Dermis microvascular lymphatic vessel endothelial cell (primary cell): ENCODE measurements at regions not wholly inside any gene's neighbourhood (a gene's known extent, or its start where the extent isn't known, plus 50 kb on each side); places are given as distances from the start of the nearest gene placed in this dataset.

Experiments used
- DNase-seq, 2 donors: peaks; one replicate each; pipeline versions ENCODE4 v3.0.0 to v3.0.0-alpha.2; 2010; ENCODE audit warnings: low read depth in 2 of 2

GRCh38 chr6:81865712-81866111, 113.2 kb upstream of the TENT5A start:
- DNase-seq: peak; percentile 0 to 90

- no peak for DNase-seq
Observed at GRCh38 chr6:81864124-81864523, 111.6 kb upstream of the TENT5A start.

- no peak for DNase-seq
Observed at GRCh38 chr6:81863123-81863522, 110.6 kb upstream of the TENT5A start.

DNA sequence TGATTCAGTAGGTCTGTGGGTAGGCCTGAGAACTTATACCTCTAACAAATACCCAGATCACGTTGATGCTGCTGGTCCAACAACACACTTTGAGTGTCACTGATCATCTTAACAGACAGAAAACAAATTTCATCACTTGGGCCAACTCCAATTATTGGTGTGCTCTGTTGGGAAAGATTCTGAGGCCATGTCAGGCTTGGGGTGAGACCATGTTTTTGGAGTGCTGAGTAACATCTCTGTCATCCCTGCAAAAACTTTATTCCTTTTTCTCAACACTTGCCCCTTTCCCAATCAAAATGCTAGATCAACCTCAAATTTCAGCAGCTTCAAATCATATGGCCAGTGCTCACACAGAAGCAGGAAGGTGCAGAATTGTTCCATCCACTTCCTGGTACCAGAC, 108.8 kb upstream of the TENT5A start:
- no peak for DNase-seq

- peak in 1 of 2 donors; percentile 58 for DNase-seq
Observed at GRCh38 chr6:81859884-81860283, 107.4 kb upstream of the TENT5A start.

DNA sequence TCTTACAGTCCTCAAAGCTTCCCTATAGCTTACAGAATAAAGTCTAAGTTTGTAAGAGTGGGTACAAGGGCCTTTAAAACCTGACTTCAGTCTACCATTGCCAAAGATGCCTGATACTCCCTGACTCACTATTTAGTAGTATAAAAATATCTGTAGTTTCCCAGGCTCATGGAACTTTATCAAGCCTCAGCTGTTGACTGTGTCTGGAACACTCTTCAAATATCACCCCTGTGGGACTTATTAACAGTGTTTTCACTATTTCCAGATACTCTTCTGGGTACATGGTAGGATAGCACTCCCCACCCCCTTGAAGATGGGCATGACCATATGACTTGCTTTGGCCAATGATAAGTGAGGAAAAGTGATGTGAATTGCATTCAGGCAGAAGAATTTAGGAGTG, 105.3 kb upstream of the TENT5A start:
- DNase-seq: no peak

DNA sequence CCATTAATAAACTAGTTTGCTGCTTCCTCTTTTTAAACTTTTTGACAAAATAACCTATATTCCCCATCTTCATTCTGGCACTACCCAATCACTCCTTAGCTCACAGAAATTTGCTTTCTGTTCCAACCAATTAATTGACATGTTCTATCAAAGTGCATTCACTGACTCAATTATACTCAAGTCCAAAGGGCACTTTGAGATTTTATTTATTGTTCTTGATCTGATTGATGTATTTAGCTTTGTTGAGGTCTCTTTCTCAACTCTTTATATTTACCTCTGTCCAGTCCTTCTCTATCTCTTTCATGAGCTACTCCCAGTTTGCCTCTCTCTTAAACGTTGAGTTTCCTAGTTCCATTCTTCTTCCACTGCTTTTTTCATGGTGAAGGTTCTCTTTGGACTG, 104.4 kb upstream of the TENT5A start:
- no peak for DNase-seq

DNA sequence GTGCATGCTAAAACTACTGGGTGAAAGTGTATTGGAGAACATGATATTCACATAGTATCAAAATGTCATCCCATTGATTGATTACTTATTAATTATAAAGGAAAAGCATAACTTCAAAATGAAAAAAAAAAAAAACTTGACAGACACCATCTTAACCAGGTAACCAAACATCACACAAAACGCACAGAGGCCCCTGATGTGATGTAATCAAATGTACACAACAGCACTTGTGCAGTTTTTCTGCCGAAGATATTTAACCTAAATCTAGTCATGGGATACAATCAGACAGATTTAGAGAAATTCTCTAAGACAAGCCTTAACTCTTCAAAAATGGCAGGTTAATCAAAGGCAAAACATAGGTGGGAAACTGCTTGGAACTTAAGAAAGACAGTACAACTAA, 102.0 kb upstream of the TENT5A start:
- DNase-seq: no peak

DNA sequence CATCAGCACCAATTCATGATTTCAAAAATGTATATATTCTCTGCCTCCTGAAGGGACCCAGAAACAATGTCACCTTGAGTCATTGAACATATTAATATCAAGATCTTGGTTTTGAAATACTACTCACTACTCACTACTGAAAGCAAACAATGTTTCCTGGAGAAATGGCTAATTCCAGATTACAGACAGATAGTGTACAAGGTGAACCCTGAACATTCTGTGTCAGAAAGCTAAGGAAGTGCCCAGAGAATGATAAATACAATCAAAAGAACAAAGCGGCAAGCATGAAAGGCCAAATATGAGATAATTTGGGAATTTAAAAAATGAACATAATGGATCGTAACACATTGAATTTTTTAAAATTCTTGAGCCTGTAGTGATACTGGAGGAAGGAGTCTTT, 101.5 kb upstream of the TENT5A start:
- DNase-seq: peak in 1 of 2 donors; percentile 17

DNA sequence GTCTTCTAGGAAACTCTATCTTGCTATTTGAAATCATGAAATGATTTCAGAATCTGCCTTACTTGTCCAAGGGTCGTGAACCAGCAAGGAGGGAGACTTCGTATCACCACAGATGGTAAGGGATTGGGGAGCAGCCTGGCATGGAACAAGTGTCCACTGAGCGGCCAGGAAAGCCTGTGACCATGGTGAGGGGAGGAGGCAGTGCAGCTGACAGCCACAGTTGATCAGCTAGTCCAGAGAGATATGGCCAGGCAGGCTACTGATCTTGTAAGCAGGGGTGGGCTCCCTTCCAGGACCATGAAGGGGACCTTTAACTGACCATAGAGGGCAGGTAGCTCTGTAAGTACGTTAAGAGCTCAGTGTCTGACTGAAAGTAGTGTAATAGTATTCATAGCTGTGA, 96.8 kb upstream of the TENT5A start:
- DNase-seq: no peak

- DNase-seq: no peak
Observed at GRCh38 chr6:81847866-81848265, 95.4 kb upstream of the TENT5A start.

GRCh38 chr6:81844686-81845085, 92.2 kb upstream of the TENT5A start:
- DNase-seq: no peak

GRCh38 chr6:81843302-81843701, 90.8 kb upstream of the TENT5A start:
- DNase-seq: no peak

DNA sequence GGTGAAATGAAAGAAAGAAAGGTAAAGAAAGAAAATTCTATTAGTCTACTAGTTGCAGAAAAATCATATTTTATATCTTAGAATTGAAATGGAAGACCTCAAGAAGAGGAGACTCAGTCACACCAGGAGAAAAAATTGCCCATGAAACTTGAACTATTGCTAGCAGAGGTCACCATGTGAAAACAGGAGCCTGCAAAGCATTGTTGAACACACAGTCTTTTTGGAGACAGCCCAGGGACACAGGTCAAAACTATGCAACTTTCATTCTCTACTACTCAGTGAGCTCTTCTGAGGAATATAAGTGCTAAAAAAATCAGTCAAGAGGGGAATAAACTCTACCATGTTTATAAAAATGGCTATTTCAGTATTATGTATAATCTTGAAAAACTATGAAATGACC, 89.8 kb upstream of the TENT5A start:
- DNase-seq: no peak

GRCh38 chr6:81838724-81839426, 86.4 kb upstream of the TENT5A start:
- no peak for DNase-seq

DNA sequence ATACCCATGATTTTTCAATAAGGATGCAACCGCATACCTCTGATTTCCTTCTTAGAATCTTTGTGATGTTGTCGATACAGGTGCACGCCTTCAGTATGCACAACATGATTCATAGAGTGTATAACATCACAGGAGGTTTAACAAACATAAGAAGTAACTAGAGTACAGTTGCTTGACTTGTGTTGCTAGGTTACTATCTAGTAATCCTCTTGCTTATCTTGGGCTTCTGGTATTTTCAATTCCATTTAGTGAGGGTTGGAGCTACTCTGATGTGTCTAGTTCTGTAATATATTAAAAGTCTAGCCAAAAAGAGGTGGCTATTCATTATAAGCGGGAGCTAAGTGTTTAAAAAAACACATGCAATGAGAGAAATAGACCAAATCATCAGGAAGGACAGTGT, 85.5 kb upstream of the TENT5A start:
- DNase-seq: no peak

- no peak for DNase-seq
Observed at GRCh38 chr6:81834141-81834681, 81.7 kb upstream of the TENT5A start.

GRCh38 chr6:81832304-81832703, 79.8 kb upstream of the TENT5A start:
- DNase-seq: no peak

- no peak for DNase-seq
Observed at GRCh38 chr6:81831274-81831673, 78.8 kb upstream of the TENT5A start.

GRCh38 chr6:81826784-81827183, 74.3 kb upstream of the TENT5A start:
- DNase-seq: no peak

DNA sequence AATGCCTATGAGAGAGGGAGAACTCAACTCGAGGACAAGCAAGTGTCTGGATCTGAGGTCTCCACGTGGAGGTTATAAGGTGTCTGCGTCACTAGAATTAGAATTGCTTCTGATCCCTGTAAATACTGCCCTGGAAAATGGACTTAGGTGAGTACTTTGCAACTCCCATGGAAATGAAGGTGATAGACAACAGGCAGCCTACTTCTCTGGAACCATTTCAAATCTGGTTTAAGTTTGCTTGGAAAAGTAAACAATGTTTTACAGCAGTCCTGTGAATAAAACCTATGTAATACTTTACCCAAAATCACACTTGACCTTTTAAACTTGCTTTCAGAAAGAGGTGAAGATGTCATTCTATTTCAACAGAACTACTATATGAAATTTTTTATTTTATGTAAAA, 70.1 kb upstream of the TENT5A start:
- no peak for DNase-seq

- DNase-seq: no peak
Observed at GRCh38 chr6:81821449-81821848, 69.0 kb upstream of the TENT5A start.

DNA sequence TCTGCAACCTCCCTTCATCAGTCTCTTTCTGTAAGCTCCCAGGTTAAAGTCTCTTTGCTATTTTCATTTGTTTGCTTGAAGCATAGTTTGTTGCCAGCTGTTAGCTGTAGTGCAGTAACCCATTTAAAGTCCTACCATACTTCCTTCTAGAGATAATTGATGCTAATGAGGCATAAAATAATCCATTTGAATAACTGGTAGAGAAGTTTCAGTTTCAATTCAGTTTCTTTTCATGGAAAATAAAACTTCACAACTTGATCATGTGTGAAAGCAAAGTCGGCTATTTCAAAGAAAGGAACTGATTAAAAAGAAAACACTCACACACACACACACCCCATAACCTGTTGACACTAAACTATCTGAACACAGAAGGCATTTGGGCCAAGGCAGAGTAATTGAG, 68.5 kb upstream of the TENT5A start:
- DNase-seq: no peak

DNA sequence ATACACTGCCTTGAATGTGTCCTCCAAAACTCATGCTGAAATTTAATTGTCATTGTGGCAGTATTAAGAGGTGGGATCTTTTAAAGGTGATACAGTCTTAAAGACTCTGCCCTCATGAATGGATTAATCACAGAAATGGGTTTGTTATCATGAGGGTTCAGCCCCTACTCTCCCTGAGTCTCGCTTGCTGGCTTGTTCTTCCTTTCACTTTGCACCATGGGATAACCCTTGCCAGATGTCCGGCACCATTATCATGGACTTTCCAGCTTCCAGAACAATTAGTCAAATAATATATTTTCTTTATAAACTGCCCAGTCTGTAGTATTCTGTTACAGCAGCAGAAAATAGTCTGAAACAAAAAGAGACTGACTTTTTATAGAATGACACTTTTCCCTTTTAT, 67.9 kb upstream of the TENT5A start:
- DNase-seq: no peak
